SU-DHL-6 (cell line): ENCODE measurements at regions not wholly inside any gene's neighbourhood (a gene's known extent, or its start where the extent isn't known, plus 50 kb on each side); places are given as distances from the start of the nearest gene placed in this dataset.

Experiments
- EZH2phosphoT487 ChIP-seq: fragments of 200-600 bp; sonication (generic), shearing (Covaris generic); conservative IDR thresholded peaks from 2 replicates; pipeline ENCODE4 v1.6.1; 2018; ENCODE audit warnings: mild to moderate bottlenecking, antibody characterized with exemption, low read length, moderate library complexity, mixed read lengths
- TF ChIP-seq, protein P1 (sequence below): fragments of 200-600 bp; sonication (generic); IDR thresholded peaks from one replicate; pipeline ENCODE4 v1.5.1; 2017; ENCODE audit warnings: antibody characterized with exemption, mild to moderate bottlenecking, low read length, moderate library complexity; ENCODE audit not compliant: insufficient read depth, poor library complexity, severe bottlenecking

DNA sequence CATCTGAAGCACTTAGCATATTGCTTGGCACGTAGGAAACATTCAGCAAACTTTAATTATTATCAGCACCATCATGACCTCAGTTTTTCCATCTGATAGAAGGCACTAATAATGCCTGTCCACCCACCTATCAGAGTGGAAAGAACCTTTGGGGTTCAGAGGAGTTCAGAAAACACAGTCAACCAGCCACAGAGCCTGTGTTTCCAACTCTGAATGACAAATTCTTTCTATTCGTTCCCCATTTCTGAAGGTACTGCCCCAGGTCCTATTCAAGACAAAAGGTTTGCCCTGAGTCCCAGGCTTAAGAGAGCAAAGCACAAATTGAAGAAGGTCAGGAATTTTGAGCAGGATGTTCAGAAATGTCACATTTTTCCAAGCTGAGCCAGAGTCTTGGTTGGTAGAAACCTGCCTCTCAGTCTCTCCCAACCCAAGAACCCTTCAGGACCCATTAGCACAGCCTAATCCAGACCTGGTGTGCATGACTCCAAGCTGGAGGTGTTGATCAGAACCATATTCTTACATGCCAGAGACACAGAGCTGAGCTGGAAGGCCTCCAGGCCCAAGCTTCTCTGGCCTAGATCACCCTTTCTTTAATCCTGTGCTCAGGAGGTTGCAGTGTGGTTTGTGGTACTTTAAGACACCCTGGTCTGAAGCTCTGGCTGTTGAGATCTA, 114.4 kb downstream of the TBX5 start:
- TF ChIP-seq, protein P1, sequence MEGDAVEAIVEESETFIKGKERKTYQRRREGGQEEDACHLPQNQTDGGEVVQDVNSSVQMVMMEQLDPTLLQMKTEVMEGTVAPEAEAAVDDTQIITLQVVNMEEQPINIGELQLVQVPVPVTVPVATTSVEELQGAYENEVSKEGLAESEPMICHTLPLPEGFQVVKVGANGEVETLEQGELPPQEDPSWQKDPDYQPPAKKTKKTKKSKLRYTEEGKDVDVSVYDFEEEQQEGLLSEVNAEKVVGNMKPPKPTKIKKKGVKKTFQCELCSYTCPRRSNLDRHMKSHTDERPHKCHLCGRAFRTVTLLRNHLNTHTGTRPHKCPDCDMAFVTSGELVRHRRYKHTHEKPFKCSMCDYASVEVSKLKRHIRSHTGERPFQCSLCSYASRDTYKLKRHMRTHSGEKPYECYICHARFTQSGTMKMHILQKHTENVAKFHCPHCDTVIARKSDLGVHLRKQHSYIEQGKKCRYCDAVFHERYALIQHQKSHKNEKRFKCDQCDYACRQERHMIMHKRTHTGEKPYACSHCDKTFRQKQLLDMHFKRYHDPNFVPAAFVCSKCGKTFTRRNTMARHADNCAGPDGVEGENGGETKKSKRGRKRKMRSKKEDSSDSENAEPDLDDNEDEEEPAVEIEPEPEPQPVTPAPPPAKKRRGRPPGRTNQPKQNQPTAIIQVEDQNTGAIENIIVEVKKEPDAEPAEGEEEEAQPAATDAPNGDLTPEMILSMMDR = no peak
- no peak for TF ChIP-seq EZH2phosphoT487
